WERI-Rb-1 (cell line): ENCODE measurements at regions not wholly inside any gene's neighbourhood (a gene's known extent, or its start where the extent isn't known, plus 50 kb on each side); places are given as distances from the start of the nearest gene placed in this dataset.

Experiments used
- DNase-seq: peaks from one replicate; pipeline ENCODE4 v3.0.0-alpha.2; 2020
- H3K27ac ChIP-seq: fragments of 250-450 bp; sonication (Bioruptor Pico); 2 replicates; pipeline ENCODE4 v1.5.1; 2020; ENCODE audit warnings: mild to moderate bottlenecking, moderate library complexity
- H3K27me3 ChIP-seq: fragments of 250-450 bp; sonication (Bioruptor Pico); 2 replicates; pipeline ENCODE4 v1.5.1; 2021; ENCODE audit warnings: mild to moderate bottlenecking, low read depth, moderate library complexity; ENCODE audit not compliant: insufficient read depth, severe bottlenecking
- H3K36me3 ChIP-seq: fragments of 250-450 bp; sonication (Bioruptor Pico); 2 replicates; pipeline ENCODE4 v1.5.1; 2020; ENCODE audit warnings: mild to moderate bottlenecking, moderate library complexity
- H3K4me3 ChIP-seq: 2 replicates; pipeline ENCODE4 v1.5.1; 2011; ENCODE audit warnings: low read depth, mild to moderate bottlenecking, control low read depth, low read length
- H3K9me3 ChIP-seq: fragments of 250-450 bp; sonication (Bioruptor Pico); 2 replicates; pipeline ENCODE4 v1.5.1; 2021; ENCODE audit warnings: mild to moderate bottlenecking, moderate library complexity; ENCODE audit not compliant: severe bottlenecking
- CTCF ChIP-seq: IDR thresholded peaks from 2 replicates; pipeline ENCODE4 v1.5.1; 2011; ENCODE audit warnings: low read depth, mild to moderate bottlenecking, control low read depth, inconsistent platforms, low read length

GRCh38 chr13:50575138-50575537 lies 268.4 kb downstream of the DLEU7 start:
- Histone ChIP-seq H3K9me3 (no peaks in the 10 kb centered on the region), H3K27me3 (no peaks in the 10 kb centered on the region), H3K4me3 (no peak overlapping the region), H3K27ac (no peak overlapping the region), H3K36me3 (no peaks in the 10 kb centered on the region)
- TF ChIP-seq CTCF = no peak
- no peak for DNase-seq

GRCh38 chr13:50576156-50576555 lies 267.3 kb downstream of the DLEU7 start:
- Histone ChIP-seq H3K4me3 (no peak overlapping the region), H3K9me3 (no peaks in the 10 kb centered on the region), H3K27ac (no peak overlapping the region), H3K36me3 (no peaks in the 10 kb centered on the region), H3K27me3 (no peaks in the 10 kb centered on the region)
- DNase-seq = no peak
- TF ChIP-seq CTCF = no peak

GRCh38 chr13:50577806-50578205 lies 265.7 kb downstream of the DLEU7 start:
- DNase-seq = no peak

GRCh38 chr13:50580684-50581305 lies 262.7 kb downstream of the DLEU7 start:
- no peaks in the 10 kb centered on the region for H3K36me3 ChIP-seq
- no peaks in the 10 kb centered on the region for H3K27me3 ChIP-seq
- no peak overlapping the region for H3K4me3 ChIP-seq
- TF ChIP-seq CTCF = no peak
- no peak overlapping the region for H3K27ac ChIP-seq
- DNase-seq = no peak
- no peaks in the 10 kb centered on the region for H3K9me3 ChIP-seq

More at GRCh38 chr13:50577806-50578205, 265.7 kb downstream of the DLEU7 start:
- Histone ChIP-seq H3K9me3 (no peaks in the 10 kb centered on the region), H3K4me3 (no peak overlapping the region), H3K27me3 (no peaks in the 10 kb centered on the region), H3K36me3 (no peaks in the 10 kb centered on the region), H3K27ac (no peak overlapping the region)
- TF ChIP-seq CTCF = no peak

GRCh38 chr13:50581586-50582196 lies 261.8 kb downstream of the DLEU7 start:
- no peak overlapping the region for H3K4me3 ChIP-seq
- H3K36me3 ChIP-seq = no peaks in the 10 kb centered on the region
- no peaks in the 10 kb centered on the region for H3K27me3 ChIP-seq
- H3K27ac ChIP-seq = no peak overlapping the region
- TF ChIP-seq CTCF = no peak
- H3K9me3 ChIP-seq = no peaks in the 10 kb centered on the region
- DNase-seq = no peak
